Astrocyte of the spinal cord (primary cell): ENCODE measurements at regions not wholly inside any gene's neighbourhood (a gene's known extent, or its start where the extent isn't known, plus 50 kb on each side); places are given as distances from the start of the nearest gene placed in this dataset.

Source experiments
- DNase-seq: peaks from one replicate; pipeline ENCODE4 v3.0.0; 2011; ENCODE audit warnings: low read depth, low spot score
- H3K4me3 ChIP-seq: 2 replicates; pipeline ENCODE4 v1.5.1; 2011; ENCODE audit warnings: low read depth, mild to moderate bottlenecking, low read length, moderate library complexity
- in situ Hi-C: cut with HindIII; loops from 2 replicates; pipeline ENCODE4 v1.10.0; 2017; ENCODE audit warnings: low sequenced_read_pairs
- TF ChIP-seq, protein P1 (sequence below): IDR thresholded peaks from 2 replicates; pipeline ENCODE4 v1.5.1; 2012; ENCODE audit warnings: low read depth, mild to moderate bottlenecking, low read length, inconsistent platforms

DNA sequence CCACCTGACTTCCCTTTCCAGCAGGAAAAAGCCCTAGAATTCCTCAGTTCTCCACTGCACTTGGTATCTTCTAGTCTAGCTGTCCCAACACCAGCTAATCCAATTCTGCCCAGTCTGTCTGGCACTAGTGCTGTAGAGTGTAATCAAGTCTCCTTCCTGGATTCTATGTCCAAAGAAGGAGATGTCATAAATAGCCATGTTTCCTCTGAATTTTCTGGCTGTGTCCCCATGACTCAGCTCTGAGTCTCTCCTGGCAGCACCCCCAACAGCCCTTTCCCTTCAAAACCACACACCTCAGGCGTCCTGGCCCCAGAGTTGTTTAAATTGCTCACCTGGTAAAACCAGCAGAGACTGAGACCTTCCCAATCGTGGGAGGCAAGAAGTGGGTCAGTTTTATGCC is 197.2 kb downstream of the GRXCR1 start:
- peak; percentile 77 for DNase-seq
- H3K4me3 ChIP-seq: no peak overlapping the region
- in situ Hi-C loops: no loop called here
- TF ChIP-seq, protein P1, sequence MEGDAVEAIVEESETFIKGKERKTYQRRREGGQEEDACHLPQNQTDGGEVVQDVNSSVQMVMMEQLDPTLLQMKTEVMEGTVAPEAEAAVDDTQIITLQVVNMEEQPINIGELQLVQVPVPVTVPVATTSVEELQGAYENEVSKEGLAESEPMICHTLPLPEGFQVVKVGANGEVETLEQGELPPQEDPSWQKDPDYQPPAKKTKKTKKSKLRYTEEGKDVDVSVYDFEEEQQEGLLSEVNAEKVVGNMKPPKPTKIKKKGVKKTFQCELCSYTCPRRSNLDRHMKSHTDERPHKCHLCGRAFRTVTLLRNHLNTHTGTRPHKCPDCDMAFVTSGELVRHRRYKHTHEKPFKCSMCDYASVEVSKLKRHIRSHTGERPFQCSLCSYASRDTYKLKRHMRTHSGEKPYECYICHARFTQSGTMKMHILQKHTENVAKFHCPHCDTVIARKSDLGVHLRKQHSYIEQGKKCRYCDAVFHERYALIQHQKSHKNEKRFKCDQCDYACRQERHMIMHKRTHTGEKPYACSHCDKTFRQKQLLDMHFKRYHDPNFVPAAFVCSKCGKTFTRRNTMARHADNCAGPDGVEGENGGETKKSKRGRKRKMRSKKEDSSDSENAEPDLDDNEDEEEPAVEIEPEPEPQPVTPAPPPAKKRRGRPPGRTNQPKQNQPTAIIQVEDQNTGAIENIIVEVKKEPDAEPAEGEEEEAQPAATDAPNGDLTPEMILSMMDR: no peak

DNA sequence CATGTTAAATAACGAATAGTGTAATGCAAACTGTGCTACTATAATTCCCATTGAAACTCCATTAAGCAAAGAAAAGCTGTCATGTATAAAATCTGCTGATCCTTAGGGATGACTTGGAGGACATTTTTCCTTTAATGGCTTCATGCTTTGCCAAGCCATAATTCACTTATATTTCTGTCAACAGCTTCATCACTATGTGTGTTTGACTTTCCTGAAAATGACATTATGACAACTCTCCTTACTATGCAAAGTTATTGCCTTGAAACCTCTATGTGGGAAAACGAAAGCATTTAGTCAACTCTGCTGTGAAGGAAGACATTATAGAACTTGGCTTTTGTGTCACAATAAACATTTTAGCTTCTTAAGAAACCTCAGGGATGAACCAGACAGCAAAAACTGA is 210.5 kb downstream of the GRXCR1 start:
- in situ Hi-C loops: no loop called here
- no peak for DNase-seq
- no peak overlapping the region for H3K4me3 ChIP-seq
- TF ChIP-seq, protein P1: no peak

DNA sequence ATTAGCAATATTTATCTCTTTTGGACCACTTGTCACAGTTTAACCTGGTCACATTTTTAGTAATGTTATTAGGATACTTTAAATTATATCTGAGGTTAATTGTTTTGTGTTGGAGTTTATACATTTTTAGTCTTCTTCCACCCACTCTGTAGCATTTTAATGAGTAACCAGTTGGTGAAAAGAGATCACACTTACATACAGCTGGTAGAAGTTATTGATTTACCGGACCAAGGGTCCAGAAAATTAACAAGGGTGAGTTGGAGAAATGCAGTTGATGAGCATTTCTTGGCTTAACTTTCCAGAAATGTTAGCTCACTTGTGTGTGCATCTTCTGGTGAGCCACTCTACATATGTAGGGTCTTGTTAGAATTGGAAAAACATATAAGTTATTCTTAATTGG is 219.6 kb downstream of the GRXCR1 start:
- in situ Hi-C loops: no loop called here
- TF ChIP-seq, protein P1: no peak
- no peak for DNase-seq
- H3K4me3 ChIP-seq: no peak overlapping the region

DNA sequence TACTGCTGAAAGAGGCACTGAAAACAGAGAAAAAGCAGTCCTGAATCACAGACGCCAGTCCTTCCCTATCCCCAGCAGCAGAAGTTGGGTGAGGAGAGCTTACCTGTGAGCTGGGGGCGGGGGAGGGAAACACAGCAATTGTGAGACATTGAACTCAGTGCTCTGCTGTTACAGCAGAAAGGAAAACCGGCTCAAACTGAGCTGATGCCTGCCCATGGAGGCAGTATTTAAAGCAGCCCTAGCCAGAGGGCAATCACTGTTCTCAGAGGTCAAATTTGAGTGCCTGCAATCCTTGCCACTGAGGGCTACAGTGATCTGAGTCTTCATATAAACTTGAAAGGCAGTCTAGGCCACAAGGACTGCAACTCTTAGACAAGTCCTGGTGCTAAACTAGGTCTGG is 220.7 kb downstream of the GRXCR1 start:
- TF ChIP-seq, protein P1: no peak
- H3K4me3 ChIP-seq: no peak overlapping the region
- in situ Hi-C loops: no loop called here
- no peak for DNase-seq

DNA sequence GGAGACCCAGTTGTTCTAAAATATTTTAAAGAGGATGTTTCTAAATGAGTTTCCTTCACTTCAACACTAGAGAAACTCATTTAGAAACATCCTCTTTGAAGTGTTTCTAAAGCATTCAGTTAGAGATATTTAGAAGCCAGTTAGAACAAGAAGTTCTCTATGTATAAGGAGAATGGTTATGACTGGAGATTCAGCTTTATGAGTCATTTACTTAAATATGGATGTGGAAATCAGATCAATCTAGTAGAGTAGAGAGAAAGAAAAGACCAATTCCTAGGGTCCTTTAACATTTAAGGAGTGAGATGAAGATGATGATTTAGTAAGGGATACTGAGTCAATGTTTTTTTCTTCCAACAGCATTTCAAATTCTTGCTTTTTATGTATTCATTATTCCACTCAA is 234.1 kb downstream of the GRXCR1 start:
- in situ Hi-C loops: no loop called here
- TF ChIP-seq, protein P1: no peak
- H3K4me3 ChIP-seq: no peak overlapping the region
- no peak for DNase-seq

DNA sequence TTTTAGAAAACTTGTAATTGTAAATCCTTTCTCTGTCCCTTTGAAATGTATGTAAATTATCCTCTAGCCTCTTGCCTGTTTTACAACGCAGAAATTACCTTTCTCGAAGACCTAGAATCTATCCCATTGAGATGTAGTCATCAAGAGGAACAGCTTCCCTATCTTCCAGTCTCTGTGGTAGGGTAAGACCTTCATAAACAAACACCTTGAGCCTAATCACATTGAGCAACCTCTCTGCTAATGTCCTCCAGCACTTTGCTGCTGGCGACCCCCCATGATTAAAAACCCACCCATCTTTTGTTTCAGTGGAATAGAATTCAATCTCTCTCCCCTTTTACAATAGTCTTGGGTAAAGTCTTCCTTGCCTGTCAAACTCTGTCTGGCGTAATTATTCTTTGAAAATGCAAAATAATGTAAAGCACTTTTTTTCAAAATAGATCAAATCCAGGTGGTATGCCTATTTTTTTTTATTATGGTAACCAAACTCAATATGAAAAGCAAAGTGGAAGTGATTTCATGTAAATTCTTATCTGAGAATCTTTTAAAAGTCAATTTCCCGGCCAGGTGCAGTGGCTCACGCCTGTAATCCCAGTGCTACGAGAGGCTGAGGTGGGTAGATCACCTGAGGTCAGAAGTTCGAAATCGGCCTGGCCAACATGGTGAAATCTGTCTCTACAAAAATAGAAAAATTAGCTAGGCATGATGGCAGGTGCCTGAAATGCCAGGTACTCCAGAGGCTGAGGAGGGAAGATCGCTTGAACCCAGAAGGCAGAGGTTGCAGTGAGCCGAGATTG is 237.9 kb downstream of the GRXCR1 start:
- TF ChIP-seq, protein P1: no peak
- in situ Hi-C loops: no loop called here

More for the DNA sequence above, 237.9 kb downstream of the GRXCR1 start:
- no peak overlapping the region for H3K4me3 ChIP-seq
- DNase-seq: no peak
